Fibroblast of peridontal ligament (primary cell): ENCODE measurements at regions not wholly inside any gene's neighbourhood (a gene's known extent, or its start where the extent isn't known, plus 50 kb on each side); places are given as distances from the start of the nearest gene placed in this dataset.
"Not testable (repeated sequence)": the region's sequence is repeated elsewhere in the genome, so short reads cannot be mapped to it uniquely, and the experiment has no call there.

Experiments
- DNase-seq: peaks from one replicate; pipeline ENCODE4 v3.0.0-alpha.2; 2010; ENCODE audit errors: extremely low read depth

DNA sequence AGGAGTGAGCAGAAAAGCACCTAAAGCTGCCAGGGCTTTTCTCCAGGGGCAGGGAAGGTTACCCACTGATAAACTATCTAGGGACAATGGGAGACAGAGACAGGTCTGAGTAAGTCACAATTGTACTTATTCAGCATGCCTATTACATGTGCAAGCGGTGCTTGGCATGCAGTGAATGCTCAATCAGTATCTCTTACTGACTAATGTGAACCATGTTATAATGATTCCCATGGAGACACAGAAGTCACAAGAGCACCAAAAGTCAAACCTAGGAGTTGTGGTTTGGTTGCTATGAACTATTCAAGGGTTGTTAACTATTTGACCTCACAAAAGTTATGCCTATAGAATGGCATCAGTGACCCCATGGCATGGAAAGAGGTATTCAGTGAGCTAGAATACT, 50.0 kb upstream of the RASGRP1 start:
- DNase-seq: no peak

DNA sequence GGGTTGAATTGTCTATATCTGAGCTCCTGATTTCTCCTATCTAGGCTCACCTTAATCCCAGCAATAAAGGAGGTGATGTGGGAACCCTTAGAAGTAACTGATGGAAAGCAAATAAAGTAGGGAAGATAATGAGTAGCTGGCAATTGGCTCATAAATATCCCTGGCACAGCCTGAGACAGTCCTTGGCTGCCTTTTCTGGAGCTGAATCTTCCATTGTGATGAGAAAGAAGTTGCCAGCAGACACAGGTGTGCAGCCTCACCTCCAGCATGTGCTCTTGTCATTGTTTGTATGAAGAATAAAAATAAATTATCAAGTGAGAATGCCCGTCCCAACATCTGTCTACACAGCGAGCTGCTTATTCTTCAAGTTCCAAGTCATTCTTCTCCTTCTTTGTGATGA, 53.2 kb upstream of the RASGRP1 start:
- no peak for DNase-seq

DNA sequence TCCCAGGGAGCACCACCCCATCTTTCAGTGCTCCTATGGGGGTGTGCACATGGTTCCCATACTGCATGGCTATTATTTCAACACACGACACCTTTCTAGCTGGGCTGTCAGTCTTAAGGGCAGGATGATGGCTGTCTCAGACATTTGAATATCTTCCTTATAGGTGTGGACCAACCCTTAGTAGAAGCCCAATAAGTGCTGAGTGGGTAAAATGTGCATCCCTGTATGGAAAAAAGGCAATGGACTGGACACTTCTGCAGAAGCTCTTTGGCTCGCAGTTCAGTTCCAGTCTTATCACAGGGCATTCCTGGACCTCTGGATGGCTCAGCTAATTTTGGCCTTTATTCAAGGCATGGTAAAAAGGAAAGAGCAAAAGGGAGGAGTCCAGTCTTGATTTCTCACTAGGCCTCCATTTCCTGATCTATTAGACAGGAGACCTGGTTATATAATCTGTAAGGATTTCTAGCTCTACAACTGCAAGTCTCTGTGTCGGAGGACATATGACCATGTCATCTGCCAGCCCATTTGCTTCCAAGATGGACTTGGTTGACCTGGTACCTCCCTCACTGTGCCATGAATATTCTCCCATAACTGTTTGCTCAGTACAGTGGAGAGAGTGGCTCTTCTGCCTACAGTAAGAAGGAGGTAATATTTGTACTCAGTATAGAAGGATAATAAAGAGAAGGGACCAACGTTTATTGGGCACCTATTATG, 53.8 kb upstream of the RASGRP1 start:
- DNase-seq: no peak

DNA sequence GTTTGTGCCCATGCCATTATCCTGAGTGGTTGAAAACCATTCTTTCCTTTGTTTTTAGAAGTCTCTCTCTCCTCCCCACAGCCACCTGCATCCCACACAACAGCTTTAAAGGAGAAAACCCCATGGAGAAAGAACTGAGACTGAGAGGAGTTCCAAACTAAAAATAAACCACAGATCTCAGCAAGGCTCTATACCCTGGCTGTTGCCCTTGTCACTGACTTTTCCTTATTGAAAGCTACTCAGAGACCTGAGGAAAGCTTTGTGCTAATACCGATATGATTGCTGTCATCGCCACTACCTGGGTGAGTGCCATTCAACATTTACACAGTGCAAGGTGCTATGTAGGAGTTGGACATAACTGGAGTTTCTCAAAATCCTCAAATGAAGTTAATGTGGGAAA, 55.5 kb upstream of the RASGRP1 start:
- no peak for DNase-seq

DNA sequence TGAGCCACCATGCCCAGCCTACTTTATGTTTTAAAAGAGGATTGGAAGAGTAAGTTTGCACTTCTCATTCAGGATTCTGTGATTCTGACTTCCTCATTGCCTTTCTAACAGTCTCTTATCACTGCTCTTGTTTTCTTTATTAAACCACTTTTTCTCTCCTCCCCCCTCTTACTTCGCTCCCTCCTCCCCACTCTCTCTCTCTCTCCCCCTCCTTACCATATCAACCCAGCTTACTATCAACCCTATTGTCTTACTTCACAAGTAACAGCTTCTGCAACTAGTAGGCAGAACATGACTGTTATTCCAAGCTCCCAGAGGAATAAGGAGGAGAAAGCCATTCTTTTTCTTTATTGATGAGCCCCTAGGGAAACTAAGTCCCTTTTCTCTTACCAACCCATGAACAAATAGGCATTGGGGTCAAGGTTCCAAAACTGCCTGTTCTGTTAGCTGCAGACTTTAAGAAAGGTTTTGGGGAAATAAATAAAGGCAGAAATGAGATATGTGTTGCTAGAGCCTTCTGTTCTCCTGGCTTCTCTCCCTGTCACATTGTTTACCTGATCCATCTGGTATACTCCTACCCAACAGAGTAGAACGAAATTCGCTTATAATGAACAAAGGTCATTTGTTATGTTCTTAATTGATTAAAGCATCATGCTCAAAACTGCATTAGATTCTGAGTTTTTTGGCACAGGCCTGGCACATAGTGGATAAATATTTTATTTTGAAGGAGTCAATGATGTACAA, 56.4 kb upstream of the RASGRP1 start:
- no peak for DNase-seq

DNA sequence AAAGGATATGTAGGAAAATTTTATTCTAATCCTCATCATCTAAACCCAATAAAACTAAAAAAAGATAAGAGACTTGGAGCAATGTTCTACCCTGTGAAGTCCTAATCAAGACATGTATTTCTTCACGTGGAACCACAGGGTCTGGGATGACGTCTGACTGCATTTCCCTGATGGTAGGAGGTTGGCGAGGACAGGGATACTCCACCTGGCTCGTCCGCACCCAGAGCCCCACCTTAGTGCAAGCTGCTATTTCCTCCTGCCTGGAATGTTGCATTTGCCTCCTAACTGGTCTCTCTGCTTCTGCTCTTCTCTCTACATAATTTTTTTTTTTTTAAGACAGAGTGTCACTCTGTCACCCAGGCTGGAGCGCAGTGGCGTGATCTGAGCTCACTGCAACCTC, 57.7 kb upstream of the RASGRP1 start:
- DNase-seq: no peak

DNA sequence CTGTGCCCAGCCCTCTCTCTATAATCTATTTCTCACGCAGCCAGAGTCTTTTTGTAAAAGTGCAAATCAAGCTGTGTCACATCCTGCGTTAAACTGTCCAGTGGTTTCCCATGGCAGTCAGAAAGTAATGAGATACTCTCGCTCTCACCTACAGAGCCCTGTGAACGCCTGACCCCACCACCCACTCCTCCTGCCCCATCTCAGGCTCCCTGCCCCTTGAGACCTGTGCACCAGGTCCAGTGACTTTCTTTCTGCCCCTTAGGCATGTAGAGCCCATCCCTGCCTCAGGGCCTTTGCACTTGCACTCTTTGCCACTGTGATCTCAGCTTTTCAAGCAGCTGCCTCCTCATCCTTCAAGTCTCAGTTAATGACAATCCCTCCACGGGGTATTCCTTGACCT, 58.3 kb upstream of the RASGRP1 start:
- DNase-seq: no peak

DNA sequence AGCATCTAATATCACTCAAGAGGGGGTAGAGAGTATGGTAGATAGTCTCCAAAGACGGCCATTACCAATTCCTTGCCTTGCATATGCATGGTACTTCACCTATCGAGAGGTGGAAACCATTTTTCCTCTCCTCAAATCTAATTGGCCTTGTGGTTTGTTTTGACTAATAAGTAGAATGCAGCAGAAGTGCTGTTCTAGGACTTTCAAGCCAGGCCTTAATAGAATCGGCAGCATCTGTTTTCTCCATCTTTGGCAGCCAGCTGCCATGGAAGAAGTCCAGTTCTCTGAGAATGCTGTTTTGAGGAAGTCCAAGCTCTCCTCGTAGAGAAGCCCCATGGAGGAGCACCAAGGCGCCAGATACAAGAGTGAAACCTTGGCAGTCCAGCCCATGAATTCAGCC, 59.1 kb upstream of the RASGRP1 start:
- no peak for DNase-seq

DNA sequence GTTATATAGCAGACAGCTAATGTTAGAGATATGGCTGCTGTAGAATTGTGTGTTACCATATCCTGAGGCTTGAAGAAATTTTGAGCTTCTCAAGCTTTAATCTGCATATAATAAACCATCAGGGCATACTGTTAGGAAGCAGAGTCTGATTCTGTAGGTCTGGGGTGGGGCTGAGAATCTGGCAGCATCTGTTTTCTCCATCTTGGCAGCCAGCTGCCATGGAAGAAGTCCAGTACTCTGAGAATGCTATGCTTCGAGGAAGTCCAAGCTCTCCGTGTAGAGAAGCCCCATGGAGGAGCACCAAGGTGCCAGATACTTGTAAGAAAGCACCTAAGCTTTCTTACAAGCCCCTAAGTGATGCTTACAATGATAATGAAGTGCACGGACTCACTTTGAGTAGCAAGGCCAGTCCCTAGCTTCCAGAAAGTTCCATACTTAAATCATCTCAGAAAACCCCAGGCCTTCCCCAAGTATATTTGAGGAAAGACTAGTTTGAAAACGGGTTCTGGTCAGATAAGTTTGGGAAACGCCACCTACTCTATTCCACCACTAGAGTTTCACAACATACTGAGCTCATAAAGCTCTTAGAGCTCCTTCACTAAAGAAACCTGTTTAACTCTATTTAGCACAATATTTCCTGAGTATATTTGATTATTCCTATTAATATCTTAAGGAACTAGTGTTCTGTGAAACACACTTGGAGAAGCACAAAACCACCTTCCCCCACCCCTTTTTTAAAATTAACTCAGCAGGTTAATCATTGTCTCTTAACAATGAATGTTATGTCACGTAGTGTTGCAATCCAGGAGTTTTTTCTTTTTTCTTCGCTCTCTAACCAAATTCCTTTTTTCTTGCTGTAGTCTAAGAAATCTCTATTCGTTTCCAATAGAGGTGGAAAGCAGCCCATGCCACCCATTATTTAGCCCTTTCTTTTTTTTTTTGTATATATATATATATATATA, 59.9 kb upstream of the RASGRP1 start:
- no peak for DNase-seq

DNA sequence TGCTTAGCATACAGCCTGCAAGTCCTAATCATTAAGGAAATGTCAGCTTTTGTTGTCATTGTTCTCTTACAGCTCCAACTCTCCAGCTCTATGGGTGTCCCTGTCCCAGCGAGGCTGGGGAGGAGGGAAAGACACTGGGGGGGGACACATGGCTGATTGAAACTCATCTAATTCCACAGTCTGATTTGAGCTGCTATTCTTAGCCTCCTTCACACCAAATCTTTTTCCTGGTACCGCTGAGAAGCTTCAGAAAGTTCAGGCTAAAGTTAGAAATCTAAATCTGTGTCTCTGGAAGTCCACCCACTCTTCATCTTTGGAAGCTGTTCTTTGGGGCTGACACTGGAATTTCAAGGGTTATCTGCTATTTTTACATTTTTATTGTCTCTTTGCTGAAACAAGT, 61.3 kb upstream of the RASGRP1 start:
- no peak for DNase-seq

DNA sequence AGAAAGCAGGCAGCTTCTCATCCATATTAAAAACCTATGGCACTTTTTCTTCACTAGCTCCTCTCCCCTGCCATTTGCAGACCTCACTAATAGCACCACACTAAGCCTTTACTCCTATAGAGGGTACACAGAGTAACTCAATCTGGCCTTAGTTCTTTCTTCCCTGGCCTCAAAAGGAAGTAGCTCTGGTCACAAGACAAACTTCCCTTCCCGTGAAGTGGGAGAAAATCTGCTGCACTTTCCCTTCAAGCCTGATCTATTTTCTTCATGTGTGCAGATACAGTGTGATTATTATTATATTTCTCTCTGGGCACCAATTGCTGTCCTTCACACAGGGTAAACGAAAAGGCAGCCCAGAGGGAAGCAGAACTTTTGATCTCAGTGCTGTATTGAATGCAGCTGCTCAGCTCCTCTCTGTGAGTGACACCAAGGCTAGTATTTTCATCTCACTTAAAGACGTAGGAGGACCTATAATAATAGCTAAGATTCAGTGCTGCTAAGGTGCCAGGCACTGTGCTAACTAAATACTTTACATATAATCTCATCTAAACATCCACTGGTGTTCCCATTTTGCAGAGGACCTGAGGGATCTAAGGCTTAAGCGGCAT, 61.9 kb upstream of the RASGRP1 start:
- no peak for DNase-seq

DNA sequence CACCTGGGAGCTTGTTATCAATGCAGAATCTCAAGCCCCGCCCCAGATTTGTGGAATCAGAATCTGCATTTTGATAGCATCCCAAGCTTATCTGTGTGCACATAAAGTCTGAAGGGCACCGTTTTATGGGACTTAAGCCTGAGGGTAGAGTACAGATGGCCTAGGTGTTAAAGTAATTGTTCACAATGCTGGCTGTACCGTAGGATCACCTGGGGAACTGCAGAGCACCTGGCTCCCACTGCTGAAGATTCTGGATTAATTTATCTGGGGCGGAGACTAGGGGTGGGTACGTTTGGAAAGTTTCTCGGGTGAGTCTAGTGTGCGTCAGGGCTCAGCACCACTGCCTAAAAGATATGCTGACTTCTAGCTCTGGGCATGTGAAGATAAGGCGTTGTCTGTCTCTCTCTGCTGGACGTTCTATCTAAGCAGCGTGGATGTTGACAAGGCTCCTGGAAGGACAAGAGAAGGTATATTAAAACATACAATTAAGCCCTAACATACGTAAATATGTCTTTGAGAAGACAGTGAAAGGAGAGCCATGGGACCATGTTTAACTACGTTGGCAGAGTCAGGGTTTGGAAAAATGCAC, 63.2 kb upstream of the RASGRP1 start:
- DNase-seq: no peak

DNA sequence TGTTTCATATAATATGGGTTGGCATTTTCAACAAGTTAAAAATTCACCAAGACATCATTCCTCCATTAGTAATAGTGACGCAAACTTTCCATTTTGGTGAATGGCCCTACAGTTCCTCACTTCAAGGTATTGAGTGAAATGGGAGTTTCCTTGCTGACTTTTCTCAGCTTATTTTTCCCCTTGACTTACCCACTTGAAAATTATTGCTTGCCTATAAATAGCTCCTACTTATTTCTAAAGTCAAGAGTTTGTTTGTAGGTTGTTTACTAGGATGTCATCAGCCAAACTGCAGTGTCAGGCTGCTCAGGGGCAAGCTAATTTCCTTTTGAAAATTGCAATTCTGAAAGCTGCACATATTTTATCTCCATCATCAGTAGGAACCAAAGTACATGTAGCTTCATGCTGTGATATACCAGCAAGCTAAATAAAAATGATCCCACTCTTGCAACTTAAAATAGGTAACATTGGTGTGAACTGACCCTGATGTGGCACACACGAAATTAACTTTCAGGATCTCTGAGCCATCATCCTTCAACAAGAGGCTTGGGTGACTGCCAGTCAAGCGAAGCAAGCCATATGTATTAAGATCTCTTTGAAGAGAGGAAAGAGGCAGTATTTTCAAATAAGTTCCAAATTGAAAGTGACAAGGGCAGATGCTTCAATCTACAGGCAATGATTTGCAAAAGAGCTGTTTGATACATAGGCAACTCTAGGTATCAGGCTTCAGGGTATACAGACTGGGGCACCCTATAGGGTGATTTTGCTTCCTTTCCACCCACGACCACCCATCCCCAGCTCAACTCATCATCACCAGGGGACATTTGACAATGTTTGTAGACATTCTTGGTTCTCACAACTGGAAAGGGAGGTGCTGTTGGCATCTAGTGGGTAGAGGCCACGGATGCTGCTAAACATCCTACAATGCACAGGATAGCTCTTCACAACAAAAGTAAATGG, 66.8 kb upstream of the RASGRP1 start:
- DNase-seq: no peak

DNA sequence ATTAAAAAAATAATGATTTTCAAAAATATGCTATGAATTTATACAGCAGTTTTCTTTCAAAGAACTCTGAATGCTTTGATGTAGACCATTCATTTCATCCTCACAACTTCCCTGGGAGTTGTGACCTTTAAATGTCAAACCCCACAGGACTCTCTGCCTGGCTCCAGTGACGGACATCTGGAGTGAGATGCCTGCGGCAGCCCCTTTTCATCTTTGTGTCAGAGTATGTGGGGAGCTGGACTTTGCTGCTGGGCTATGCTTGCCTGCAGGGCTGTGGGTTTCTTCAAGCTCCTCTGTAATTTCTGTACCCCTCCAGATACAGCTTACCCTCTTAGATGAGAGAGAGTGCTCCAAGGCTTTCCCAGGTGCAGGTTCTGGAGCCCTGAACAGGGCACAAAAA, 70.6 kb upstream of the RASGRP1 start:
- DNase-seq: no peak

DNA sequence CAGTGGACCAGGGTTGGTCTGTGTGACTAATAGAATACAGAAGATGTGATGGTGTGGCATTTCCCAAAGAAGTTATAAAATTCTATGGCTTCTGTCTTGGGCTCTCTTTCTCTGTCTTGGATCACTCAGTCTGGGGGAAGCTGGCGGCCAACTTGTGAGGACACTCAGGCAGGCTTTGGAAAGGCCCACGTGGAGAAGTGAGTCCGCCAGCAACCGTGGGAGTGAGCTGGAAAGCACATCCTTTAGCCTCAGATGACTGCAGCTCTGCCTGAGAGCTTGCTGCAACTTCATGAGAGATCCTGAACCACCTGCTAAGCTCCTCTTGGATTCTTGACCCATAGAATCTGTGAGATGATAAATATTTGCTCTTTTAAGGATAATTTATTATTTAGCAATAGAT, 72.0 kb upstream of the RASGRP1 start:
- no peak for DNase-seq

DNA sequence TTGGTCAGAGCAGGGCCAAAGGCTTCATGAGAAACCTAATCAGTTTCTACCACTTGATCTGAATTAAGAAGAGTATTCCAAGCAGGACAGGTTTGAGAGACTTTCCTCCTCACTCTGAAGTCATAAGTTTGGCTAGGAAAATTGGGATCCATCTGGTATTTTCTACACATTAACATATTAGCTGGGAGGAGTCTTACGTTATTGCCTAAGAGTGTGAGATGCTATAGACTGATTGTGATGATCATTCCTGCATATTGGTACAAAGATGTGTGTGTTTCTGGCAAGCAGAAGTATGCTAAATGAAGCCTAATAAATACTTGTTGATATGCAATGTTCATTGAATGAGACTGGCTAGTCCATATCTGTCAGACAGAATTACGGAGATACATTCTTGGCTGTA, 73.5 kb upstream of the RASGRP1 start:
- no peak for DNase-seq

DNA sequence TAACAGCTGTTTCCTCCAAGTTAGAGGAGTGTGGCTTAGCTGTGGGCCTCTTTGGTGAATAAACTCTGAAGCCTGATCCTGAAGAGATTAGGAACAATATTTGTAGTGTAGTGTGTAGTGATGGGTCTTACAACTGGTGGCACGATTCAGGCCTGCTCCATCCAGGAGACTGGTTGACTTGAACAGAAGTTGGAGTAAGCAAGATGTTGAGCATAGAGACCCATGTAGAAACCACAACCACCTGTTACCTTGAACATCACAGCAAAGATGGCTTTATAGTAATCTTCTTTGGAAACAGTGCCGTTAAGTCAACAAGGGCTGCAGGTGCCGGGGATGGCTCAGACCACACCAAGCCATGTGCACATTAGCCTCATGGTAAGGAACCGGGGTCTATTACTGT, 74.2 kb upstream of the RASGRP1 start:
- no peak for DNase-seq

DNA sequence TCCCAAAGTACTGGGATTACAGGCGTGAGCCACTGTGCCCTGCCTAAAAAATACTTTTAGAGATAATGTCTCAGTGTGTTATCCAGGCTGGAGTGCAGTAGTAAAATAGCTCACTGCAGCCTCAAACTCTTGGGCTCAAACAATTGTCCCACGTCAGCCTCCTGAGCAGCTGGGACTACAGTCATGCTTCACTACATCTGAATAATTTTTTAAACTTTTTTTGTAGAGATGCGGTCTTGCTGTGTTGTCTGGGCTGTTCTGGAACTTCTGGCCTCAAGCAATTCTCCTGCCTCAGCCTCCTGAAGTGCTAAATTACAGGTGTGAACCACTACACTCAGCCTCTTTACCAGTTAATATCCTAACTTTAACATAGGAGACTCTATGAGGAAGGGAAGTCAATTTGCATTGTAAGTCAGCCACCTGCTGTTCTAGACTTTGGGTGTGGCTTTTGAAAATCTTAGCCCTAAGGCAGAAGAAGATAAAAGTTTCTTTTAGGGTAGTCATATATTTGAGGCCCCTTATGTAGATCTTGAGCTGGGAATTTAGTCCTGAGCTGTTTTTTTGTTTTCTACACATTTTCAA, 78.2 kb upstream of the RASGRP1 start:
- DNase-seq: no peak

DNA sequence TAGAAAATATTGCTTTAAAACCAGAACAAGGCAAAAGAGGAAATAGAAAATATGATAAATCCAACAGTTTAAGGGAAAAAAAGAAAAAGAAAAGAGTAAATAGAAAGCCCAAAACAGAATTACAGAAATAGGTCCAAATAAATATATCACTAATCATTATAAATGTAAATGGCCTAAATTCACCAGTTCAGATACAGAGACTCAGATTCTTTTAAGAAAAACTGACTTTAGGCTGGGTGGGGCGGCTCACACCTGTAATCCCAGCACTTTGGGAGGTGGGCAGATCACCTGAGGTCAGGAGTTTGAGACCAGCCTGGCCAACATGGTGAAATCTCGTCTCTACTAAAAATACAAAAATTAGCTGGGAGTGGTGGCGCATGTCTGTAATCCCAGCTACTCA, 79.7 kb upstream of the RASGRP1 start:
- not testable (repeated sequence) for DNase-seq

DNA sequence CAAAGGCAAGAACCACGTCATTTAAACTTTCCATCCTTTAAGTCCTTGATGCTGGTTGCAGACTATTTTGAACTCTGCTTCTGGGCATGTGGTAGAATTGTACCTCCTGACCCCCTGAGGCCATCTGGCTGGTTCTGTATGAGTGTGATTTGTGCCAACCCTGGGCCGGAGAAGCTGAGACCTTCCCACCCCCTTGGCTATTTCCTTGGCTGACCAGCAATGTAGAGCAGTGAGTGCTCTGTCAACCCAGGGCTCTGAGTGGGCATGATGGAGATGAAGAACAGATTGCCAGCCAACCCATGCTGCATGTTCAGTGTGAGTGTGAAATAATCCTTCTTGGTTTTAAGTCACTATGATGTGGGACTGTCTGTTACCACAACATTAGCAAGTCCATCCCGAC, 82.1 kb upstream of the RASGRP1 start:
- DNase-seq: no peak
